HUDEP-2 (cell line): ENCODE measurements at regions not wholly inside any gene's neighbourhood (a gene's known extent, or its start where the extent isn't known, plus 50 kb on each side); places are given as distances from the start of the nearest gene placed in this dataset.
"Not testable (repeated sequence)": the region's sequence is repeated elsewhere in the genome, so short reads cannot be mapped to it uniquely, and the experiment has no call there.

Source experiments
- DNase-seq, 76 experiments: peaks; one replicate each; lab custom pipeline; 2025; ENCODE audit not compliant: unreplicated experiment in 76 of 76; lab: John Stamatoyannopoulos, UW

DNA sequence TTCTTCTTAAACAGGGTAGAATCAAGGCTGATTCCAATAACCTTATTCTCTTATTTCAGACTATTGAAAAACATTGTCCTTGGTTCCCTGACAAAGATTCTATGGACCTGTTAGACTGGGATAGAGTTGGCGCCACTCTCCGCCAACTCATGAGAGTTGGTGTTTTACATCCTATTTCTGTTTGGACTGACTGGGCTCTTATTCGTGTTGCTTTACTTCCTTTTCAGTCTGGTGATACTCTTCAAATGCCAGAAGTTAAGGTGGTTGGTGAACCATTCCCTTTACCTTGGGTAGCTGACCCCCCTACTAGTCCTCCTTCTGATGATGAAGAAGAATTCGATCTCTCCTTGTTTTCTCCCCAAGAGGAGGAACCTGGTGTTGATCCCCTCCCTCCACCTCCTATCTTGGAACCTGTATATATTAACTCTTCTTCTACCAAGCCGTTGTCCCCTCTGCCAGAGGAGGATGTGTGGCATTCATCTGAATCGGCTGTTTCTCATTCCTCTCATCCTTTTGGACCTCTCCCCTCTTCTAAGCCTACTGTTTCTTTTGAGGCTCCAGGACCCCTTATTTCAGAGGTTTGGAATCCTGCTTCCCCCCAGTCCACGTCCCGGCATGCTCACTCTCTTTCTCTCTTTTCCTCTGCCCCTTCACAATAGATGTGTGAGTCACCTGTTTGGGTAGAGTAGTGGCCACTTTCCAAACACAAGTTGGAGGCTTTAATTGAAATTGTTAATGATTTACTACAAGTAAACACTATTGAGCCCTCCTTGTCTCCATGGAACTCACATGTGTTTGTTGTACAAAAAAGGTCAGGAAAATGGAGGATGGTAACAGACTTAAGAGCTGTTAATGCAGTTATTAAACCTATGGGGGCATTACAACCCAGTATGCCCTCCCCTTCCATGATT, 585.7 kb downstream of the NSUN3 start:
- DNase-seq, result not testable (repeated sequence)

DNA sequence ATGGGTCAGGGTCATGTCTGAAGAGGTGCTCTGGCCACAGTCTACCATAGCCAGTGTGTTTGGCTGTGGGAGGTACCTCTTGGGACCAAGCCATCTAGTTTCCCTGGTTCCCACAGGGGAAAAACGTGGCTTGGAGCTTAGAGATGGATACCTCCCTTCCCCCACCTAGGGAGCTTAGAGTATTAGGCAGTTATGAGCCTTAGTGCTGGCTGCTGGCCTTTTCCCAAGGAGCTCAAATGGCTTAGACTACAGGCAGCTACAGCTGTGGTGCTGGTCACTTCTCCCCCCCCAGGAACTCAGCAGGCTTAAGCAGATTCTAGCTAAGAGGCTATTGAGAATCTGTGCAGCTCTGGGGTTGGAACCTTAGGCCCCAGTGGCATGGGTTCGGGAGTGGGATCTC, 591.2 kb downstream of the NSUN3 start:
- DNase-seq, result no peak

DNA sequence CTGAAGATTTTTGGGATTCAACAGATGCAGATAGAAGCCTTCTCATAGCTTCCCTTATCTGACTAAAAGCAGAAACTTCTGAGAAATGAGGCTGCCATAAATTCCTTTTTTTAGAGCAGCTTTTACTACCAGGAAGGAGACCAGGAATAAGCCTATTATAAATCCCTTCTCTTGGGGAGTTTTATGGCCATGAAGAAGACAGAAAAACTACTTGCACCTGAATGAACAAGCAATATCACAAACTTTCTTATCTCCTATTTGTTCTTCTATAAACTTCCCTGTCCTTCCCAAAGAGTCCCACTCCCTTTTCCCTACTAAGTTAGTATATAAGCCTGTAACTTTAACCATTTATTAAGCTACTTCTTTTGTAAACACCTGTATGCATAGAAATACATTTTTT, 603.1 kb downstream of the NSUN3 start:
- no peak for DNase-seq

DNA sequence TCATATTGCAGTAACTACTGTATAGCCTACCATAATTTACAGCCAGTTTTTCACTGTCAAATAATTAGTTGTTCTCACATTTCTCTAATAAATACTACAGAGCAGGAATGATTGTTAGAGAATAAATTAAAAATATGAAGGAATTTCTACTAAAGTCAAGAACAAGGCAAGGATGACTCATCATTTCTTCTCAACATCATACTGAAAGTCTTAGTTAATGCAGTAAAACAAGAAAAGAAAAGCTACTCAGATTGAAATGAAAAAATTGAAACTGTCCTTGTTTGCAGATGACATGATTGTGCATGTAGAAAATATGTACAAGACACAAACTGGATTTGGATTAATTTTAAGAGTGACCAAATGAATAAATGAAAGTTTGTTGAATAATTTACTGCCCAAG, 608.2 kb downstream of the NSUN3 start:
- DNase-seq, result no peak

DNA sequence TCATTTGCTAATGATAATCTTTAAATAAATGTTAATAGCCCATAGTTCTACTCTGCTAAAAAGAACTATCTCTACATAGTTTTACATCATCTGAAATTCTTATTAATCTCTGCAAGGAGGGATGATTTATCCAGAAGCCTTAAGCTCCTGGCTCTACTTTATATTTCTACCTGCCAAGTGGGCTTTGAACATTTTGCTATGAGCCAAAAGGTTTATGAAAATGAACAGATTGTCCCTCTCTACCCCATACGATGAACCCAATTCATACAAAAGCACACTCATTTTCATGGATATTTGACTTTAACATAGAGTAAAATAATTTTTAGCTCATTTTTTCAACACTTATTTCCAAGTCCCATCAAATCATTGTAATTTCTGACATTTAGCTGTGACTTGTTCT, 611.0 kb downstream of the NSUN3 start:
- DNase-seq, result no peak

DNA sequence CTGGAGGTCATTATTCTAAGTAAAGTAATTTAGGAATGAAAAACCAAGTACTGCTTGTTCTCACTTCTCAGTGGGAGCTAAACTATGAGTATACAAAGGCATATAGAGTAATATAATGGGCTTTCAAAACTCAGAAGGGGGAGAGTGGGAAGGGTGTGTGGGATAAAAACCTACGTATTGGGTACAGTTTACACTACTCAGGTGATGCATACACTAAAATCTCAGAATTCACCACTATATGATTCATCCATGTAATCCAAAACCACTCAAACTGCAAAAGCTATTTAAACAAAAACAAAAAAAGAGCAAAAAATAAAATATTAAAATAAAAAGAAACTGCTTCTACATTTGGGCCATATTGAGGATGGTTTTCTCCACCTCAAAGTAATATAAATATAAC, 623.3 kb downstream of the NSUN3 start:
- no peak for DNase-seq

DNA sequence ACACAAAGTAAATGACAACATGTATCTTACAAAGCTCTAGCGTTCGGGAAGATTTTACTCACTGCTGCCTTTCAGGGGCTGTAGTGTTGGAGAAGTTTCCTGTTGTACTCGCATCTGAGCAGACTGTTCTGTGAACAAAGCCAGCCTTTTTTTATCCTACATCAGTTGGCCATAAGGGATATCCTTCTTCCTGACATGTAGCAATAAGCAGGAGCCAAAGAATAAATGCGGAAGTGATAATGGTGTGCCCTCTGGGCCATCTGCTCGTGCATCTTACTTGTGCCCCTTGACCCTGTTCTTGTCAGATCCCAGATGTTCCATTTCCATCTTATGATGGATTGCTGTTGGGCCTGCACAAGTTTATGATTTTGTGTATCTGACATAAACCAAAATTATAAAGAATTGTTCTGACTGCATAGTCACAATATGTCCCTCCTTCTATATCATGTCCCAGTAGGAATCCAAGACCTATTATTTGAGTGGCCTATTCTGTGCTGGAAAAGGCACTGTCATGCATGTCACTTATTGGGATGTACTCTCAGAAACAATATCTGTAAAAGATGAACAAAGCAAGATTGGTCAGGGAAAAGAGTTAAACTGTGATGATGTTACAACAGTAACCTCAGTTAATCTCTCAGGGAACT, 631.3 kb downstream of the NSUN3 start:
- no peak for DNase-seq

DNA sequence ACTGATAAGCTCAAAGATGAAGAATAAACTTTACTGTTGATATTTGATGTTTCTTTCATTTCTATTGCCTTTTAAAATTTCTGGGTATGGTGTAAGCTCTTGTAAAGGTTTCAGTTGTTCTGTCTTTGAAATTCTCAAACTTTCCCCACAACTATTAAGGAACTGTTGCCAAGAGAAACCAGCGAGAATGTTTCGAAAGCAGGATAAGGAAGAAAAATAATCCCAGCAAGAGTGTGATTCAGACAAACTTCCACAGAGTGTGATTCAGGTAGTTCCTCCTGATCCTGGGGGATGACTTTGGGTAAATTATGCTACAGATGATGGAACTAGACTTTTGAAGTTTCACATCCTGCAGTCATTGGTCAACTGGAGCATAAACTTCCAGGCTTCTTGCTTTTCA, 632.0 kb downstream of the NSUN3 start:
- no peak for DNase-seq

DNA sequence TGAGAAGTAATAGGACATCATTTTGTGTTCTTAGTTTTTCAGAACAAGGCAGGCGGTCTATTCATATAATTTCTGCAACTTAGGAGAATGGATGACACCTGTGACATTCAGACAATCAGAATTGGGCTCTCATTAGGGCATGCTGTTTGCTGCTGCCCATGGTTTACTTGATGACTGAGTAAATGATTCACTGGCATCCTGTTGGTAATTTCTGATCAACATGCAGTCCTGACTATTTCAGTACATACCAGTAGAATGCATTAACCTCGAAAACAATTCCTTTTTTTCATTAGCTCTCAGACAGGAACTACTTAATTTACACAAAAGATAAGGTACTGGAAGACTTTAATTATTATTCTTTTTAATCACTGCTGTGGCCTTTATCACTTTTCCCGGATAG, 641.6 kb downstream of the NSUN3 start:
- no peak for DNase-seq

DNA sequence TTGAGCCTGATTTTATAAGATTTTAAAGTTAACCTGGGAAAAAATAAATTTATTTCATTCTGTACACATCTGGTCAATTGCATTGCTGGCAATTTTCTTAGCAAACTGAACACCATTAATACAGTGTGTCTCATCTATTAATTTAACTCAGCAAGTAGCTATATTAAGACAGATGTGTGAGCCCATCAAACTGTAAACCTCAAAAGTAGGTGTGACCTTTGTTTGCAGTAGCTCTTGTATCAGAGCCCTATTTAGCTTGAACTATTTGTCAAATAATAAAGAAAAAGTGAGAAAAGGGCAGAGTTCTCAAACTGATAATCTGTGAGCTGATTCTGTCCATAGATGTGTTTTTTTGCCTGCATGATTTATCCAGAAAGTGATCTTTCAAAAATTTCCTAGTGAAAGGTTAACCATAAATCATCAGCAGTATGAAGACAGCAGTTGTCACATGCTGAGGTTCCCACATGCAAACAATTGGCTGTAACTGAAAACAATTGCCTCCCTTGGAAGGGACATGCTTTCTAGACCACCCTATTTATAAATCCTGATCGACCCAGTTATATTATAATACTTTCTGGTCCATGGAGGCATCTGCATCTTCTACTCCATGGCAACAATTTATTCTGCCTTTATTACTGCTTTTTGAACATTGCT, 646.5 kb downstream of the NSUN3 start:
- DNase-seq, result no peak

DNA sequence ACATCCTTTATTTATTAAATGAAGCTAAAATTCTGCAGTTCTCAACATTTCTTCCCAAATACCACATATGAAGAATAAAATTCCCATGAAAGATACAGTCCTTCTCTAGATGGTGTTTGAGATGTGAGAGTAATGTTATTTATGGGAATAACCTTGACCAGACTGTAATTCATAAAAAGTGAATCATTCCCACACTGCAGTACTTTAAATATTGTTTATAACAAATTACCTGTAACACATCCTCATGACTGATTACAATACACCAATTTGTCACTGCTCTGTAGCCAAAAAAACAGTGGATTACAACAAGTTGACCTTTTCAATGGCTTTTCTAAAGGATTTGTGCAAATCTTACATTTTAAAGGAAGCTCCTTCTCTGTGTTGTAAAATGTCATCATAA, 651.3 kb downstream of the NSUN3 start:
- DNase-seq, result no peak

DNA sequence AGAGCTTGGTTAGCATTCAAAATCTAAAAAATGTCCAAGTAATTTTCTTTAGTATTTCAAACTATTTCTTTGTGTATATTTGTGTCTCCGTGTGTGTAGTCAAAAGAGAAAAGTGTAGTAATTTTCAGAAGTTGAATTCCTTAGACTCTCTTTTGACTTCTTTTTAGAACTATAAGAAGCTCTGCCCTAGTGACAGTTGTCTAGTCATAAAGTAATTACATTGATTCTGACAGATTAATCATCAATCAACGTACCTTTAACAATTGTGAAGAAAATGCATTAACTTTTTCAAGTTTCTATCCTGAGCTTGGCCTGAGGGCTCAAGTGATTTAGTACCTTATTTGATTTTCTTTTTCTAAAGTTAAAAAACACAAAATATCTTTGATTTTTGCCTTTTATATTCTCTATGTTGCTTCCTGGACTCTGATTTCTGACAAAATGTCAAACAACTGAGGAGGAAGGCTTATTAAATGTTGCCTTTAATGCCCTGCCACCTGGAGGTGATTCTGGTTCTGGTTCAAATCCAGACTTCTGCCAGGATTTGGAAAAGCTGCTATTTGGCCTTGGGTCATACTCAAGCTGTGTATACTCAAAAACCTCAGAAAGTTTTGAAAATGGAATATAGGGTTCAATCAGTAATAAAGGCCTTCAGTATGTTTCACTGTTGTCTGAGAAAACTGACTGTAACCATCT, 653.6 kb downstream of the NSUN3 start:
- DNase-seq, result no peak

DNA sequence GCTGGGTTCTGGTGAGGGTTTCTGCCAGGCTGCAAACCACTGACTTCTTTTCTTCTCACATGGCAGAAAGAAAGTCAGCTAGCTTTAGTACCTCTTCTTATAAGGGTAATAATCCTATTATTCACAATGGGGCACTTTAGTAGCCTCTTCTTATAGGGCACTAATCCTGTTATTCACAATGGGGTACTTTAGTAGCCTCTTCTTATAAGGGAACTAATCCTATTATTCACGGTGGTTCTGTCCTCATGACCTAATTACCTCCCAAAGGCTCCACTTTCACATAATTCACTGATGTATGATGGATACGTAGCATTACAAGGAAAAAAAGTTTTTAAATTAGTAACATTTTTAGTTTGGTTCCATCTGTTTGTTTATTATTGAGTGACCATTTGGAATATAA, 671.3 kb downstream of the NSUN3 start:
- no peak for DNase-seq

DNA sequence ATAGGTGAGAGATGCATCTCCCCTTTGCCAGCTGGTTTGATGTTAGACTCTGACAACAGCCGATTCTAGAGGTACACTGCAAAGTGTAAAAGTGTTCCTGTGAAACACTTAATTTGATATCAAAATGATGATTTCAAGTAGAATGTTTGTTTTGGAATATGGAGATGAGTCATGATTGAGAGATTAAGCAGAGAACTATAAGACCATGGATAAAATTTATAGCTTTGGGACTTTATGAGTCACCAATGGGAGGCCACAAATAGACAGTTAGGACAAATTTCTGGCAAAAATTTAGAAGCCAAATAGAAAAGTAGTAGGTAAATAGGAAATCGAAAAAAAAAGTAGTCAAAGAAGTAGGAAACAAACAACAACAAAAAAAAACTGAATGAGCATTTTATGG, 672.5 kb downstream of the NSUN3 start:
- no peak for DNase-seq

DNA sequence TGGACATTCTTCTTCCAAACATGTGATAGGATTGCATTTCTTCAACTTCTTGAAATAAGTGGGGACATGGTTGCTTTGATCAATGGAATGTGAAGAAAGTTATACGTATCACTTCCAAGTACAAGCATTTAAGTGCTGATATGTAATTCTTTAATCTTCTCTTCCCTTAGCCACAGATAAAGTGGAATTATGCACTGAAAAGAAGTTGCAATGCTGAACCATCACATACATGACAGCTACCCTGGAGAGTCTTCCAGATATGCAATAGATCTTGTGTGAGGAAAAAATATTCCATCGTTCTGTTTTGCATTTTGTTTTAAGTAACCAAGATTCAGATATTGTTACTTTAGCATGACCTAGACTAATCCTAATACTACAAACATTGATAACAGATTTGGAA, 674.3 kb downstream of the NSUN3 start:
- DNase-seq, result no peak

DNA sequence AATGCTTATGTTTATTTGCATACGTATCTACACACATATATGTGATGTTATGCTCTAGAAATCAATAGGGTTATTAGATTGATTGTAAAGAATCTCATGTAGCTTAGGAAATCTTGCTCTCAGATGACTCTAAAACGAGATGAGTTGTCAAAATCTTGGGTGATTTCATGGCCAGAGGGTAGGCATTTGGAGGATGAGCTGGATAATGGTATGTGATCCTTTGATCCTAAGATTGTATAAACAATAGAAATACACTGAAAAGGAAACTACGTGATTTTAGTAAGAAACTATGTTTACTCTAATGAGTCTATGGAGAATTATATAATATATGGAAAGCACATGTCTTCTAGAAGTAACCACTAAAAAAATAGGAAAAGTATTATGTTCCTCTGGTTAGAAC, 676.6 kb downstream of the NSUN3 start:
- no peak for DNase-seq

DNA sequence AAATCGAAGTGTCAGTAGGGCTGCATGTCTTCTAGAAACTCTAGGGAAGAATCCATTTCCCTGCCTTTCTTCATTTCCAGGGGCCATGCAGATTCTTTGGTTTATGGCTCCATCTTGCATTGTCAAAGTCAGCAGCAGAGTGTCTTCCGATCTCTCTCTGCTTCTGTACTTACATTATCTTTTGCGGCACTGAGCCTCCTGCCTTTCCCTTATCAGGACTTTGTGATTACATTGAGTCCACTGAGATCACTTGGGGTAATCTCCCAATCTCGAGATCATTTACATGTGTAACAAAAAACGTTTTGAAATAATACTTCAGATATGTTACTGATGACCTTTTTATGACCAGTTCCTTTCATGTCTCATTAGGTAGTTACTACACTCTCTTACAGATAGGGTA, 695.9 kb downstream of the NSUN3 start:
- DNase-seq, result no peak

DNA sequence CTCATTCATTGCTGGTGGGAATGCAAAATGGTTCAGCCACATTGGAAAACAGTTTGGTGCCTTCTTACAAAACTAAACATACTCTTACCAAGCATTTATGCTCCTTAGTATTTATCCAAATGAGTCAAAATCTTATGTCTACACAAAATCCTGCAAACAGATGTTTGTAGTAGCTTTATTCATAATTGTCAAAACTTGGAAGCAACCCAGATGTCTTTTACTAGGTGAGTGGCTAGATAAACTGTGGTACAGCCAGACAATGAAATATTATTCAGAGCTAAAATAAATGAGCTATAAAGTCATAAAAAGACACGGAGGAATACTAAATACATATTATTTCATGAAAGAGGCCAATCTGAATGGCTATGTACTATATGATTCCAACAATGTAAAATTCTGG, 709.5 kb downstream of the NSUN3 start:
- no peak for DNase-seq

DNA sequence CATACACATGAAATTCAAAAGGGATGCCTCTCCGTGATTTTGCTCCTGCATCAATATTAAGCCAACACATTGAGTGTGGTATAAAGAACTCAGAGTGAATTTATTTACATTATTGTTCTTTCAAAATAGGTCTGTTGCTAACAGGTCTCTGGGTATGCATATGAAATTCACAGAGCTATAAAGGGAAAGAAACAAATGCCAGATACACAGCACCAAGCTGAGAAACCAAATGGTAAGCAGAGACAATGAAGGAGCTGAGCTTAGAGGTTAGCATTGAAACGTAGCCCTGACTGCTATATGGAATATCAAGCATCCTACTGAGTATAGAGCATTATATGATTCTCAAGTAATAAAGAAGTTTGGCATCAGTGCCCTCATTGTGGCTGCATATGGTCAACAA, 712.9 kb downstream of the NSUN3 start:
- no peak for DNase-seq

DNA sequence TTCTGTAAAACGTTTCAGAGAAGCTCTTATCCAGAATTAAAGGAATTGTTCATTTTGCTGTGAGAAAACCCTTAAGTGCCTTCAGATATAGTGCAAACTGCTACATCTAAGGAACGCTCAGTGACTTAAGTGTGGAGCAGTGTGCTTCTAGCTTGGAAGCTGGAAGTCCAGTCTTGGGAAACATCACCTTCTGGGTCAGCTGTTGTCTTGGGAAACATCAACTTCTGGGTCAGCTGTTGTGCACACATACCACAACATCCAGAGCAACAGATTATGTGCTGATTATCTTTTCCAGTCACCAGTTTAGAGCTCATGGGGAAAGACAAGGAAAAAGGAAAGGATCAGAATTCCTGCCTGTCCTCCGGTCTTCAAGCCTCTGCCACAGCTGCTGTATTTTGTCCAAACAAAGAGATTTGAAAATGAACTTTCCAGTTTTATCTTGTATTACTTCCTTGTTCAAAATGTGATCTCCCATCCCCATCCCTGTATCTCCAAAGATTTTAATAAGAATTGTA, 713.6 kb downstream of the NSUN3 start:
- DNase-seq, result no peak

DNA sequence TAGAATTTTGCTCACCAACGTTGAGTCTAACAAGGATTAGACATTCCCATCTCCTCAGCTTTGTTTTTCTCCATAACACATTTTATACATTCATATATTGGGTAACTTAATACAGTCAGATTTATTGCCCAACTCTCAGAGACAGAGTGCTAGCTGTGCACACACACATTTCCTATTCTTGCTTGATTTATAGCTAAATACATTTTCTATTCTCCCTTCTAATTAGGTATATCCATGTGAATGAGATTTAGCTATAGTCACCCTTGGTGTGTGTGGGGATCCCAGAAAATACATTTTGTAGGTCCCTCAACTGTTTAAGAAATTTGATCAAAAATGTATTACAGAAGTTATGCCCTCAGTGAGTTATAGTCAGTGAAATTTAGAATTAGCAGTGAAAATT, 715.4 kb downstream of the NSUN3 start:
- DNase-seq, result no peak
